ENCODE measurements at regions not wholly inside any gene's neighbourhood (a gene's known extent, or its start where the extent isn't known, plus 50 kb on each side); places are given as distances from the start of the nearest gene placed in this dataset.

DNA sequence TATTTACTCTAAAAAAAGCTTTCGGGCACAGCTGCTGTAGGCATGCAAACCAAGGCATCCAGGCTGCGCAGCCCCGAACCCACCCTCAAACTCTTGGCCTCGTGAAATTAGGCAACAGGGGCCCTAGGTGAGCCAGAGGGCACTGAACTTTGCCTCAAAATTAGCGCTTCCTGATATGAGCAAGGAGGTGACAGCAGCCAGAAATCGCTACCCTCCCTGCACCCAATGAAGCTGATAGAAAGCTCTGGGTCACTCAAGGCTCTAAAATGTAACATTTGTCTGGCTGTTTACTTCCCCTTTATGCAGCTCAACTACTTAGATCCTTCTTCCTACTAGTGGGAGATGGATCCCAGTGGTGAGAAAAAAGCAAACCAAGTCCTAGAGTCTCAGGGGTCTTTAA lies 61.8 kb downstream of the PITPNM2 start:
- Histone ChIP-seq H3K79me2 (ENCODE audit: control insufficient read depth, insufficient read depth, low read length) (peaks cover 25% of the 10 kb centered on the region), H3K4me2 (replicated peaks; ENCODE audit: low read depth, low read length, poor library complexity, severe bottlenecking) (peak overlapping the region; percentile 51), H4K20me1 (ENCODE audit: control insufficient read depth, insufficient read depth, low read length, poor library complexity, severe bottlenecking) (no peaks in the 10 kb centered on the region), H3K36me3 (replicated peaks in 1 of 2; ENCODE audit: control extremely low read depth in 1 of 2, control insufficient read depth in 1 of 2, extremely low read depth in 1 of 2, insufficient read depth in 2 of 2, low read length in 1 of 2) (peaks cover 0 to 2% of the 10 kb centered on the region in 2 experiments), H3K9ac (ENCODE audit: low read length) (no peak overlapping the region), H3K9me3 (ENCODE audit: control extremely low read depth in 1 of 3, control insufficient read depth in 2 of 3, insufficient read depth in 1 of 3, low read length in 2 of 3) (no peaks in the 10 kb centered on the region), H3K27ac (ENCODE audit: low read length in 2 of 2) (peak overlapping the region; percentile 50 to 66), H3K4me1 (ENCODE audit: control insufficient read depth in 2 of 2, insufficient read depth in 2 of 2, low read length in 2 of 2) (peaks cover 48 to 71% of the 10 kb centered on the region in 2 donors), H3K27me3 (replicated peaks in 1 of 4; ENCODE audit: control extremely low read depth in 1 of 4, control insufficient read depth in 3 of 4, insufficient read depth in 4 of 4, low read length in 3 of 4) (no peaks in the 10 kb centered on the region), H3K4me3 (ENCODE audit: control extremely low read depth in 1 of 5, extremely low read depth in 1 of 5, insufficient read depth in 1 of 5, low read depth in 2 of 5, low read length in 4 of 5) (peak overlapping the region in 1 of 5 experiments; percentile 9), H2AFZ (ENCODE audit: insufficient read depth, low read depth, low read length, poor library complexity, severe bottlenecking) (no peak overlapping the region)
- DNase-seq = peak; percentile 55
- H3K4me3 Mint-ChIP-seq = peak overlapping the region; percentile 54
- no peaks in the 10 kb centered on the region for H3K9me3 Mint-ChIP-seq (ENCODE audit: insufficient read depth)
- intact Hi-C loops (cut with micrococcal nuclease) = loop anchor here (2.0 to 5.0 kb wide), 3 partner anchors 14 to 47 kb away; no protein-coding TSS in a partner anchor
- H3K27me3 Mint-ChIP-seq = no peaks in the 10 kb centered on the region
- CTCF ChIA-PET = interaction anchor here (0.9 to 1.6 kb wide), 4 partner anchors 9 to 46 kb away, joined by 3 to 7 read pairs (median 4); no protein-coding TSS in a partner anchor
- peak; percentile 67 for ATAC-seq (ENCODE audit: low read depth)
- H3K4me1 Mint-ChIP-seq = peaks cover 61% of the 10 kb centered on the region
- WGBS (ENCODE audit: insufficient coverage) = 52% methylated on average over 6 of the region's 6 CpGs
- H3K27ac Mint-ChIP-seq = peak overlapping the region; percentile 85
- POLR2A ChIA-PET = interaction anchor here (0.6 to 1.4 kb wide), 3 partner anchors 16 to 54 kb away, joined by 3 to 4 read pairs (median 3); no protein-coding TSS in a partner anchor
- TF ChIP-seq EZH2 (IDR thresholded peaks at IDR 0.05; ENCODE audit: borderline replicate concordance, insufficient read depth, low read depth, low read length, poor library complexity, severe bottlenecking) = no peak
- TF ChIP-seq, protein P1, sequence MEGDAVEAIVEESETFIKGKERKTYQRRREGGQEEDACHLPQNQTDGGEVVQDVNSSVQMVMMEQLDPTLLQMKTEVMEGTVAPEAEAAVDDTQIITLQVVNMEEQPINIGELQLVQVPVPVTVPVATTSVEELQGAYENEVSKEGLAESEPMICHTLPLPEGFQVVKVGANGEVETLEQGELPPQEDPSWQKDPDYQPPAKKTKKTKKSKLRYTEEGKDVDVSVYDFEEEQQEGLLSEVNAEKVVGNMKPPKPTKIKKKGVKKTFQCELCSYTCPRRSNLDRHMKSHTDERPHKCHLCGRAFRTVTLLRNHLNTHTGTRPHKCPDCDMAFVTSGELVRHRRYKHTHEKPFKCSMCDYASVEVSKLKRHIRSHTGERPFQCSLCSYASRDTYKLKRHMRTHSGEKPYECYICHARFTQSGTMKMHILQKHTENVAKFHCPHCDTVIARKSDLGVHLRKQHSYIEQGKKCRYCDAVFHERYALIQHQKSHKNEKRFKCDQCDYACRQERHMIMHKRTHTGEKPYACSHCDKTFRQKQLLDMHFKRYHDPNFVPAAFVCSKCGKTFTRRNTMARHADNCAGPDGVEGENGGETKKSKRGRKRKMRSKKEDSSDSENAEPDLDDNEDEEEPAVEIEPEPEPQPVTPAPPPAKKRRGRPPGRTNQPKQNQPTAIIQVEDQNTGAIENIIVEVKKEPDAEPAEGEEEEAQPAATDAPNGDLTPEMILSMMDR (IDR thresholded peaks at IDR 0.05) = no peak

DNA sequence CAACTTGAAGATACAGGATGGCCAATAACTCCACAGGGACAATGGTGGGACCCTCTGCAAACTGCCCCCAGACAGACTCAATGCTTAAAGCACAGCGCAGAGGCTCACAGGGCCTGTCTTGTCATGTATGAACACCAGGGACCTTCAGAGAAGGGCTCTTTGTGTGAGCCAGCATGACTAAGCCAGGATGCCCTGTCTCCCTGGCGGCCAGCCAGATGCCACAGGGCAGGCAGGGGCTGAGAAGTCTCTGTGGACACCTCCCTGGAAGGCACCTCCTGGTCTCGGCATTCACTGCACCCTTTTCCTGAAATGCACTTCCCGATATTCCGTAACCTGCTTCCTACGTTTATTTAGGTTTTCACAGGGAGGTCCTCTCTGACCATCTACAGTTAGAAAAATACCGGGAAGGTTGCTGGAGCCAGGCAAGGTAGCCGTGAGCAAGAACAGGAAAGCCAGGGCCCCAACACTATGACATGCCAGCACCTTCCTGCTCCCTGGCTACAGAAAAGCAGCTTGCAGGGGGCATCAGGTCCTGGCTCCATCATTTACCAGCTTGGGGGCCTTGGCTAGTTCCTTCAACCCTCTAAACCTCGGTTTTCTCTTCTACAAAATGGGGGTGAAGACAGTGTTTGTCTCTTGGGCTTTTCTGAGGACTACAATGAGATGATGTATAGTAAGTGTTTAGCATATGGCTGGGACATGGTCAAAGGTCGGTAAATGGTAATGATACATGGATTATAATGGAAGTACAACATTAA lies 65.0 kb downstream of the PITPNM2 start:
- H3K4me3 Mint-ChIP-seq = peak overlapping the region; percentile 10

More for the DNA sequence above, 65.0 kb downstream of the PITPNM2 start:
- Histone ChIP-seq H3K9me3 (ENCODE audit: control extremely low read depth in 1 of 3, control insufficient read depth in 2 of 3, insufficient read depth in 1 of 3, low read length in 2 of 3) (no peaks in the 10 kb centered on the region), H3K4me2 (replicated peaks; ENCODE audit: low read depth, low read length, poor library complexity, severe bottlenecking) (peak overlapping the region; percentile 94), H3K27ac (ENCODE audit: low read length in 2 of 2) (no peak overlapping the region), H3K36me3 (replicated peaks in 1 of 2; ENCODE audit: control extremely low read depth in 1 of 2, control insufficient read depth in 1 of 2, extremely low read depth in 1 of 2, insufficient read depth in 2 of 2, low read length in 1 of 2) (peaks cover 0 to 2% of the 10 kb centered on the region in 2 experiments), H3K9ac (ENCODE audit: low read length) (no peak overlapping the region), H4K20me1 (ENCODE audit: control insufficient read depth, insufficient read depth, low read length, poor library complexity, severe bottlenecking) (no peaks in the 10 kb centered on the region), H3K79me2 (ENCODE audit: control insufficient read depth, insufficient read depth, low read length) (peaks cover 36% of the 10 kb centered on the region), H3K4me1 (ENCODE audit: control insufficient read depth in 2 of 2, insufficient read depth in 2 of 2, low read length in 2 of 2) (peaks cover 59 to 86% of the 10 kb centered on the region in 2 donors), H3K27me3 (replicated peaks in 1 of 4; ENCODE audit: control extremely low read depth in 1 of 4, control insufficient read depth in 3 of 4, insufficient read depth in 4 of 4, low read length in 3 of 4) (no peaks in the 10 kb centered on the region), H3K4me3 (ENCODE audit: control extremely low read depth in 1 of 5, extremely low read depth in 1 of 5, insufficient read depth in 1 of 5, low read depth in 2 of 5, low read length in 4 of 5) (no peak overlapping the region), H2AFZ (ENCODE audit: insufficient read depth, low read depth, low read length, poor library complexity, severe bottlenecking) (no peak overlapping the region)
- Mint-ChIP-seq H3K9me3 (ENCODE audit: insufficient read depth) (no peaks in the 10 kb centered on the region), H3K27ac (peak overlapping the region; percentile 6), H3K27me3 (no peaks in the 10 kb centered on the region), H3K4me1 (peaks cover 70% of the 10 kb centered on the region)
- WGBS (ENCODE audit: insufficient coverage) = 56% methylated on average over 8 of the region's 10 CpGs
- CTCF ChIA-PET = no interaction called here
- DNase-seq (no peak), ATAC-seq (ENCODE audit: low read depth) (no peak)
- intact Hi-C loops (cut with micrococcal nuclease) = loop anchor here (5.0 kb wide), 1 partner anchor 44 kb away; no protein-coding TSS in a partner anchor
- TF ChIP-seq EZH2 (IDR thresholded peaks at IDR 0.05; ENCODE audit: borderline replicate concordance, insufficient read depth, low read depth, low read length, poor library complexity, severe bottlenecking) = no peak
- POLR2A ChIA-PET = interaction anchor here (0.7 kb wide), 1 partner anchor 68 kb away, joined by 3 read pairs; no protein-coding TSS in a partner anchor

Data from B cell (primary cell).